ENCODE measurements at regions not wholly inside any gene's neighbourhood (a gene's known extent, or its start where the extent isn't known, plus 50 kb on each side); places are given as distances from the start of the nearest gene placed in this dataset.
"Not testable (repeated sequence)": the region's sequence is repeated elsewhere in the genome, so short reads cannot be mapped to it uniquely, and the experiment has no call there.

DNA sequence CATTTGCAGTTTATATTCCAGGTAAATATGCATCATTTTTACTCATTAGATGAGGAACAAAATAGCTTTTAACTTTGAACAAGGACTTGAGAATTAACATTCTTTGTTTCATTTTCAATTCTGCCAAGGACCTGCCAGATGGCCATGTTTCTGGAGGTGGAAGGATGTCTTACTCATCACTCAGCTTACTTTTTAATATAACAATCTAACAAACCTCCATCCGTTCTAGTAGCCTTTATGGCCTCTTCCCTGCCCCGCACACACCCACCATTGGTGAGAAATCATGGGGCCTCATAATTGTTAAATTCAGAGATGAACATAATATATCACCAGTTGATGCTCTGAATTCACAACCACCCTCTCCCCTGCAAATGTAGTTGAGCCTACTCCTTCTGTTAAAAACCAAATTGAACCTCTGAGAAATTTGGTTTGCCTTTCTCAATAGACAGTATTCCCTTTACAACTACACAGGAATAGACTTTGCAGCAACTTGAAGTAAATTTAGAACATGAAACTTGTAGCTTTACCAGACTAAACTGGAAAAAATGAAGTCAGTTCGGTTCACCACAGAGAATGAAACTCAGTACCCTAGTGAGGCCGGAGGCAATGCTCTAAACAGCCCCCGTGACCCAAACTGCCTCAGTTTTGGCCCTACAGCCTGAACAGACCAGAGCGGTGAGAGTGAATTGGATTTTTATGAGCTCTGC, 50.1 kb upstream of the ACSL4 start:
- intact Hi-C loops (cut with DNase I) = no loop called here
- no peak for DNase-seq
- Histone ChIP-seq H3K4me3 (replicated peaks in 1 of 3) (no peak overlapping the region), H3K4me1 (no peaks in the 10 kb centered on the region), H3K27me3 (no peaks in the 10 kb centered on the region), H3K27ac (no peak overlapping the region), H3K9me3 (no peaks in the 10 kb centered on the region), H3K36me3 (no peaks in the 10 kb centered on the region)
- TF ChIP-seq POLR2A (IDR thresholded peaks at IDR 0.05) = no peak
- TF ChIP-seq, protein P1, sequence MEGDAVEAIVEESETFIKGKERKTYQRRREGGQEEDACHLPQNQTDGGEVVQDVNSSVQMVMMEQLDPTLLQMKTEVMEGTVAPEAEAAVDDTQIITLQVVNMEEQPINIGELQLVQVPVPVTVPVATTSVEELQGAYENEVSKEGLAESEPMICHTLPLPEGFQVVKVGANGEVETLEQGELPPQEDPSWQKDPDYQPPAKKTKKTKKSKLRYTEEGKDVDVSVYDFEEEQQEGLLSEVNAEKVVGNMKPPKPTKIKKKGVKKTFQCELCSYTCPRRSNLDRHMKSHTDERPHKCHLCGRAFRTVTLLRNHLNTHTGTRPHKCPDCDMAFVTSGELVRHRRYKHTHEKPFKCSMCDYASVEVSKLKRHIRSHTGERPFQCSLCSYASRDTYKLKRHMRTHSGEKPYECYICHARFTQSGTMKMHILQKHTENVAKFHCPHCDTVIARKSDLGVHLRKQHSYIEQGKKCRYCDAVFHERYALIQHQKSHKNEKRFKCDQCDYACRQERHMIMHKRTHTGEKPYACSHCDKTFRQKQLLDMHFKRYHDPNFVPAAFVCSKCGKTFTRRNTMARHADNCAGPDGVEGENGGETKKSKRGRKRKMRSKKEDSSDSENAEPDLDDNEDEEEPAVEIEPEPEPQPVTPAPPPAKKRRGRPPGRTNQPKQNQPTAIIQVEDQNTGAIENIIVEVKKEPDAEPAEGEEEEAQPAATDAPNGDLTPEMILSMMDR (IDR thresholded peaks at IDR 0.05) = no peak
- 85 to 86% methylated on average over 6 of the region's 6 CpGs for WGBS, 2 donors

DNA sequence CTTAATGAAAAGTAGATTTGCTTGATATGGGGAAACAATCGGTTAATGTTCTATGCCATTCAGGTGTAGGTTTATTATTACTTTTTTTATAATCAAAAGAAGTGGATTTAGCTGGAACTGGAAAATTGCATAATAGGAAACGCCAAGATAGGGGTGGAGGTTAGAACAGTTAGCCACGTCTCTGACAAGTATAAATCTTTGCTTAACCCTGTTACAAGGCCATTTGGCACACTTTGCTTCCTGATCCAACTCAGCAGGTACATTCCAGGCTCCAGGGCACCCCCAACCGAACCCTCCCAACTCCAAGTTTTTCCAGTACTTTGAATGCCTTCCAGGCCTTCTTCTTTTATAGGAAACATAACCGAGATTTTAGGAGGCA, 50.6 kb upstream of the ACSL4 start:
- intact Hi-C loops (cut with DNase I) = no loop called here
- 65 to 69% methylated on average over 5 of the region's 5 CpGs for WGBS, 2 donors
- no peak overlapping the region for H3K4me3 ChIP-seq (replicated peaks in 1 of 3)
- no peaks in the 10 kb centered on the region for H3K9me3 ChIP-seq
- DNase-seq = no peak
- H3K4me1 ChIP-seq = no peaks in the 10 kb centered on the region
- H3K27me3 ChIP-seq = no peaks in the 10 kb centered on the region
- H3K27ac ChIP-seq = no peak overlapping the region
- TF ChIP-seq, protein P1 (IDR thresholded peaks at IDR 0.05) = no peak
- TF ChIP-seq POLR2A (IDR thresholded peaks at IDR 0.05) = no peak
- H3K36me3 ChIP-seq = no peaks in the 10 kb centered on the region

DNA sequence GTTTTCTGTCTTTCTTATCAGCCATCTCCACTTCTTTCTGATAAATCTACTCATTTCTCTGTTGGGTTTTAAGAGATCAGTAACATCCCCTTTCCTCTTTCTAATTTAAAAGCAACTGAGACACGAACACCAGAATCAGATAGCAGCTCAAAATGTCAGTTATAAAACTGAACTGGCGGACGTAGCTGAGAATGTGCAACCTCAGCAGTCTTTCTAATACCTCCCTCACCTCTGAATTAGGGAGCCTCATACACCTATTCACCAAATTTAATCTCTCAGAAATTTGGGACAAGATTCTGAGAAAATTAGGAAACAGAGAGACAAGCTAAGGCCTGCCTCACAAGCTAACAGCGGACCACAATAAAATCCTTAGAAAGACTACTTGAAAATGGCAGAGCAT, 52.0 kb upstream of the ACSL4 start:
- Histone ChIP-seq H3K27me3 (no peaks in the 10 kb centered on the region), H3K36me3 (no peaks in the 10 kb centered on the region), H3K4me1 (no peaks in the 10 kb centered on the region), H3K4me3 (replicated peaks in 1 of 3) (no peak overlapping the region), H3K9me3 (no peaks in the 10 kb centered on the region), H3K27ac (no peak overlapping the region)
- no peak for TF ChIP-seq POLR2A (IDR thresholded peaks at IDR 0.05)
- TF ChIP-seq, protein P1 (IDR thresholded peaks at IDR 0.05) = no peak
- 92 to 96% methylated on average over 4 of the region's 4 CpGs for WGBS, 2 donors
- no peak for DNase-seq
- intact Hi-C loops (cut with DNase I) = no loop called here

DNA sequence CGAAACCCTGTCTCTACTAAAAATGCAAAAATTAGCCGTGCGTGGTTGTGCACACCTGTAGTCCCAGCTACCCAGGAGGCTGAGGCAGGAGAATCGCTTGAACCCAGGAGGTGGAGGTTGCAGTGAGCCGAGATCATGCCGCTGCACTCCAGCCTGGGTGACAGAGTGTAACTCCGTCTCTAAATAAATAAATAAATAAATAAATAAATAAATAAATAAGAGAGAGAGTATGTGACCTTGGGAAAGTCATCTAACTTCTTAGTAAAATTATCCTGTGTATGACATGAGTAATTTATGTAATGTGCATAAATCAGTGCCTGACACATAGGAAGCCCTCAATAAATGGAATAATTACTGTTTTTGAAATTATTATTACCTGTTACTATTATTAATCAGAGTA, 57.5 kb upstream of the ACSL4 start:
- H3K27me3 ChIP-seq; H3K4me1 ChIP-seq; H3K9me3 ChIP-seq; intact Hi-C loops (cut with DNase I); H3K4me3 ChIP-seq (replicated peaks in 1 of 3); DNase-seq; H3K36me3 ChIP-seq; H3K27ac ChIP-seq: not testable (repeated sequence)
- 97% methylated on average over 7 of the region's 7 CpGs for WGBS, 2 donors

DNA sequence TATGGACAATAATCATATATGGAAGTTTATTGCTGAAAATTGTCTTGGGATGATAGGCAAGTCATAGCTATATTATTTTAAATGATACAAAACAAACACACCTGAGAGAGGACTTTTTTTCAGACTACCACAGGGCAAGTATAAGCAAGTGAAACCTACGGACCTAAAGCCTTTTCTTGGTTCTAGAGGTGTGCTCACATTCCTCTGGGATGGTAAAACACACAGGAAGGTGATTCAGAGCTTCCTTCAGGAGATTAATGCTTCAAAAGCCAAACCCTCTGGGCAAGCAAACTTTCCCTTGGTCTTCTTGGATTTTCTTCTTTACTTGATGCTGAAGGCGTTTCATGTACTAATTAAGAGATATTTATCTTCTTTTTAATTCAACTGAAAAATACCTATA, 60.1 kb upstream of the ACSL4 start:
- Histone ChIP-seq H3K36me3 (no peaks in the 10 kb centered on the region), H3K9me3 (no peaks in the 10 kb centered on the region), H3K27ac (no peak overlapping the region), H3K4me1 (no peaks in the 10 kb centered on the region), H3K4me3 (replicated peaks in 1 of 3) (no peak overlapping the region), H3K27me3 (no peaks in the 10 kb centered on the region)
- TF ChIP-seq, protein P1 (IDR thresholded peaks at IDR 0.05) = no peak
- TF ChIP-seq POLR2A (IDR thresholded peaks at IDR 0.05) = no peak
- WGBS, 2 donors = 69 to 74% methylated on average over 2 of the region's 2 CpGs
- DNase-seq = no peak
- intact Hi-C loops (cut with DNase I) = no loop called here
